Keratinocyte (primary cell): ENCODE measurements at regions not wholly inside any gene's neighbourhood (a gene's known extent, or its start where the extent isn't known, plus 50 kb on each side); places are given as distances from the start of the nearest gene placed in this dataset.

ENCODE experiments used
- DNase-seq: peaks from one replicate; pipeline ENCODE4 v3.0.0-alpha.2; 2011; ENCODE audit warnings: low read depth, missing footprints, low spot score
- FAIRE-seq: peaks from 2 replicates; lab custom pipeline; 2011; peaks lifted over from hg19 to GRCh38; lab: Jason Lieb, UNC
- H2AFZ ChIP-seq: 2 replicates; pipeline ENCODE4 v1.6.0; 2012; ENCODE audit warnings: low read length, control low read depth, inconsistent platforms; ENCODE audit not compliant: control insufficient read depth
- H3K27ac ChIP-seq: 2 replicates; pipeline ENCODE4 v1.5.1; 2011; ENCODE audit warnings: low read length; ENCODE audit not compliant: control insufficient read depth, insufficient read depth
- H3K27me3 ChIP-seq: 3 replicates; pipeline ENCODE4 v1.6.0; 2011; ENCODE audit warnings: low read length; ENCODE audit not compliant: control insufficient read depth, insufficient read depth; ENCODE audit errors: extremely low read depth
- H3K36me3 ChIP-seq, 2 experiments: 2 replicates in 1 of 2; 3 replicates in 1 of 2; pipeline ENCODE4 v1.5.1; 2011; ENCODE audit warnings: low read length in 2 of 2, mild to moderate bottlenecking in 1 of 2; ENCODE audit not compliant: control insufficient read depth in 2 of 2, insufficient read depth in 2 of 2; ENCODE audit errors: extremely low read depth in 1 of 2
- H3K4me1 ChIP-seq: 3 replicates; pipeline ENCODE4 v1.5.1; 2011; ENCODE audit warnings: low read length; ENCODE audit not compliant: control insufficient read depth, insufficient read depth; ENCODE audit errors: extremely low read depth
- H3K4me2 ChIP-seq: 3 replicates; pipeline ENCODE4 v1.6.0; 2011; ENCODE audit warnings: low read depth, low read length; ENCODE audit not compliant: control insufficient read depth, insufficient read depth; ENCODE audit errors: extremely low read depth
- H3K4me3 ChIP-seq, 3 experiments: fragments of 200-600 bp in 1 of 3; sonication (generic) in 1 of 3; 2 replicates in 2 of 3; 3 replicates in 1 of 3; pipeline ENCODE4 v1.5.1; 2011 to 2016; ENCODE audit warnings: low read length in 3 of 3, mild to moderate bottlenecking in 3 of 3, control low read depth in 2 of 3, inconsistent platforms in 1 of 3, low read depth in 1 of 3, mixed read lengths in 1 of 3, mixed run types in 1 of 3, moderate library complexity in 1 of 3; ENCODE audit not compliant: control insufficient read depth in 2 of 3, insufficient read depth in 2 of 3; ENCODE audit errors: extremely low read depth in 1 of 3
- H3K79me2 ChIP-seq: 2 replicates; pipeline ENCODE4 v1.6.0; 2012; ENCODE audit warnings: low read length; ENCODE audit not compliant: control insufficient read depth, insufficient read depth
- H3K9ac ChIP-seq: 3 replicates; pipeline ENCODE4 v1.6.0; 2011; ENCODE audit warnings: low read length; ENCODE audit not compliant: control insufficient read depth, insufficient read depth; ENCODE audit errors: extremely low read depth
- H3K9me1 ChIP-seq: 3 replicates; pipeline ENCODE4 v1.6.0; 2011; ENCODE audit warnings: low read length; ENCODE audit not compliant: control insufficient read depth, insufficient read depth; ENCODE audit errors: extremely low read depth
- H3K9me3 ChIP-seq: 2 replicates; pipeline ENCODE4 v1.5.1; 2012; ENCODE audit warnings: low read depth, low read length; ENCODE audit not compliant: control insufficient read depth
- H4K20me1 ChIP-seq: 3 replicates; pipeline ENCODE4 v1.6.0; 2011; ENCODE audit warnings: low read length; ENCODE audit not compliant: control insufficient read depth, insufficient read depth; ENCODE audit errors: extremely low read depth
- CTCF ChIP-seq, 3 experiments: IDR thresholded peaks in 1 of 3; conservative IDR thresholded peaks in 1 of 3; optimal IDR thresholded peaks in 1 of 3; 2 replicates in 2 of 3; 3 replicates in 1 of 3; pipeline versions ENCODE3 to v1.5.1; 2011; ENCODE audit warnings: low read length in 3 of 3, mild to moderate bottlenecking in 3 of 3, moderate library complexity in 2 of 3, control low read depth in 1 of 3, inconsistent platforms in 1 of 3; ENCODE audit not compliant: insufficient read depth in 2 of 3; ENCODE audit errors: extremely low read depth in 1 of 3
- EZH2 ChIP-seq: IDR thresholded peaks from one replicate; pipeline ENCODE4 v1.6.1; 2012; ENCODE audit warnings: inconsistent platforms, mild to moderate bottlenecking, low read length, moderate library complexity
- dilution Hi-C: fragments of 300-500 bp; cut with MboI; formaldehyde crosslinking; loops from one replicate; pipeline ENCODE4 v1.7.0; 2020; ENCODE audit warnings: low sequenced_read_pairs; ENCODE audit not compliant: extremely low pct_ligation_motif_present

DNA sequence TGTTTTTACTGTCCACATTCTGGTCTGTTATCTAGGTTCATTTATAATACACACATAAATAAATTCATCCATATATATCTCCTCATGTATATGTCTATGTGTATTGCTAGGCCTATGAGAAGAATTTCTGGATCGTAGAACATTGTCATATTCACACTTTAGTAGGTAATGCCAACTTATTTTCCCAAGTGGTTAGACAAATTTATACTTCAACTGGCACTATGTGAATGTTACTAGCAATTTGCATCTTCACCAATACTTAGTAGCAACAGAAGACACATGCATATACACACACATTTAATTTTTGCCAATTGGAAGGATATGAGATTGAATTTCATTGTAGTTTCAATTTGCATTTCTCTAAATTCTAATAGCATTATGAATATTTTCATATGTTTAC is 365.1 kb downstream of the FSCB start:
- Histone ChIP-seq H2AFZ (no peak overlapping the region), H3K4me1 (no peaks in the 10 kb centered on the region), H3K4me3 (no peak overlapping the region), H3K79me2 (no peaks in the 10 kb centered on the region), H3K27me3 (no peaks in the 10 kb centered on the region), H3K27ac (no peak overlapping the region), H3K9me1 (no peaks in the 10 kb centered on the region), H3K4me2 (no peak overlapping the region), H3K9me3 (no peaks in the 10 kb centered on the region), H3K9ac (no peak overlapping the region), H4K20me1 (no peaks in the 10 kb centered on the region), H3K36me3 (no peaks in the 10 kb centered on the region)
- FAIRE-seq (no peak), DNase-seq (no peak)
- dilution Hi-C loops: no loop called here
- TF ChIP-seq EZH2 (no peak), CTCF (optimal IDR thresholded peaks at IDR 0.05 in 1 of 3, IDR thresholded peaks at IDR 0.05 in 1 of 3, conservative IDR thresholded peaks at IDR 0.05 in 1 of 3; ENCODE audit: extremely low read depth in 1 of 3, insufficient read depth in 2 of 3, low read length in 3 of 3) (no peak)

- H3K27ac ChIP-seq: no peak overlapping the region
- no peaks in the 10 kb centered on the region for H3K36me3 ChIP-seq
- no peak for FAIRE-seq
- no peaks in the 10 kb centered on the region for H3K4me1 ChIP-seq
- H3K4me3 ChIP-seq: no peak overlapping the region
- dilution Hi-C loops: no loop called here
- no peak for DNase-seq
- no peak overlapping the region for H3K4me2 ChIP-seq
- no peaks in the 10 kb centered on the region for H4K20me1 ChIP-seq
- no peaks in the 10 kb centered on the region for H3K27me3 ChIP-seq
- TF ChIP-seq EZH2: no peak
- no peak overlapping the region for H2AFZ ChIP-seq
- H3K79me2 ChIP-seq: no peaks in the 10 kb centered on the region
- no peaks in the 10 kb centered on the region for H3K9me1 ChIP-seq
- H3K9ac ChIP-seq: no peak overlapping the region
- no peaks in the 10 kb centered on the region for H3K9me3 ChIP-seq
These were observed 371.1 kb downstream of the FSCB start for GRCh38 chr14:44135972-44136371.

- no peaks in the 10 kb centered on the region for H3K79me2 ChIP-seq
- no peak for FAIRE-seq
These were observed 375.2 kb downstream of the FSCB start for GRCh38 chr14:44131861-44132260.

More at GRCh38 chr14:44131861-44132260, 375.2 kb downstream of the FSCB start:
- no peak for DNase-seq
- no peak for TF ChIP-seq EZH2
- no peak for TF ChIP-seq CTCF (optimal IDR thresholded peaks at IDR 0.05 in 1 of 3, IDR thresholded peaks at IDR 0.05 in 1 of 3, conservative IDR thresholded peaks at IDR 0.05 in 1 of 3; ENCODE audit: extremely low read depth in 1 of 3, insufficient read depth in 2 of 3, low read length in 3 of 3)
- Histone ChIP-seq H3K9me3 (no peaks in the 10 kb centered on the region), H2AFZ (no peak overlapping the region), H3K9ac (no peak overlapping the region), H3K4me1 (no peaks in the 10 kb centered on the region), H3K27me3 (no peaks in the 10 kb centered on the region), H4K20me1 (no peaks in the 10 kb centered on the region), H3K4me3 (no peak overlapping the region), H3K36me3 (no peaks in the 10 kb centered on the region), H3K9me1 (no peaks in the 10 kb centered on the region), H3K27ac (no peak overlapping the region), H3K4me2 (no peak overlapping the region)
- dilution Hi-C loops: no loop called here
